ENCODE measurements at regions not wholly inside any gene's neighbourhood (a gene's known extent, or its start where the extent isn't known, plus 50 kb on each side); places are given as distances from the start of the nearest gene placed in this dataset.

GRCh38 chr20:12638633-12639312, 370.0 kb upstream of the SPTLC3 start:
- DNase-seq (ENCODE audit: low read depth in 1 of 2, low spot score in 1 of 2): no peak
- no peak overlapping the region for H3K27ac ChIP-seq (replicated peaks)
- H3K4me3 ChIP-seq (replicated peaks; ENCODE audit: insufficient read depth, low read length): no peak overlapping the region
- TF ChIP-seq, protein P1, sequence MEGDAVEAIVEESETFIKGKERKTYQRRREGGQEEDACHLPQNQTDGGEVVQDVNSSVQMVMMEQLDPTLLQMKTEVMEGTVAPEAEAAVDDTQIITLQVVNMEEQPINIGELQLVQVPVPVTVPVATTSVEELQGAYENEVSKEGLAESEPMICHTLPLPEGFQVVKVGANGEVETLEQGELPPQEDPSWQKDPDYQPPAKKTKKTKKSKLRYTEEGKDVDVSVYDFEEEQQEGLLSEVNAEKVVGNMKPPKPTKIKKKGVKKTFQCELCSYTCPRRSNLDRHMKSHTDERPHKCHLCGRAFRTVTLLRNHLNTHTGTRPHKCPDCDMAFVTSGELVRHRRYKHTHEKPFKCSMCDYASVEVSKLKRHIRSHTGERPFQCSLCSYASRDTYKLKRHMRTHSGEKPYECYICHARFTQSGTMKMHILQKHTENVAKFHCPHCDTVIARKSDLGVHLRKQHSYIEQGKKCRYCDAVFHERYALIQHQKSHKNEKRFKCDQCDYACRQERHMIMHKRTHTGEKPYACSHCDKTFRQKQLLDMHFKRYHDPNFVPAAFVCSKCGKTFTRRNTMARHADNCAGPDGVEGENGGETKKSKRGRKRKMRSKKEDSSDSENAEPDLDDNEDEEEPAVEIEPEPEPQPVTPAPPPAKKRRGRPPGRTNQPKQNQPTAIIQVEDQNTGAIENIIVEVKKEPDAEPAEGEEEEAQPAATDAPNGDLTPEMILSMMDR (IDR thresholded peaks at IDR 0.05; ENCODE audit: insufficient read depth, low read length): no peak
- no peak for TF ChIP-seq POLR2AphosphoS5 (IDR thresholded peaks at IDR 0.05; ENCODE audit: low read depth)
- TF ChIP-seq, protein P2, sequence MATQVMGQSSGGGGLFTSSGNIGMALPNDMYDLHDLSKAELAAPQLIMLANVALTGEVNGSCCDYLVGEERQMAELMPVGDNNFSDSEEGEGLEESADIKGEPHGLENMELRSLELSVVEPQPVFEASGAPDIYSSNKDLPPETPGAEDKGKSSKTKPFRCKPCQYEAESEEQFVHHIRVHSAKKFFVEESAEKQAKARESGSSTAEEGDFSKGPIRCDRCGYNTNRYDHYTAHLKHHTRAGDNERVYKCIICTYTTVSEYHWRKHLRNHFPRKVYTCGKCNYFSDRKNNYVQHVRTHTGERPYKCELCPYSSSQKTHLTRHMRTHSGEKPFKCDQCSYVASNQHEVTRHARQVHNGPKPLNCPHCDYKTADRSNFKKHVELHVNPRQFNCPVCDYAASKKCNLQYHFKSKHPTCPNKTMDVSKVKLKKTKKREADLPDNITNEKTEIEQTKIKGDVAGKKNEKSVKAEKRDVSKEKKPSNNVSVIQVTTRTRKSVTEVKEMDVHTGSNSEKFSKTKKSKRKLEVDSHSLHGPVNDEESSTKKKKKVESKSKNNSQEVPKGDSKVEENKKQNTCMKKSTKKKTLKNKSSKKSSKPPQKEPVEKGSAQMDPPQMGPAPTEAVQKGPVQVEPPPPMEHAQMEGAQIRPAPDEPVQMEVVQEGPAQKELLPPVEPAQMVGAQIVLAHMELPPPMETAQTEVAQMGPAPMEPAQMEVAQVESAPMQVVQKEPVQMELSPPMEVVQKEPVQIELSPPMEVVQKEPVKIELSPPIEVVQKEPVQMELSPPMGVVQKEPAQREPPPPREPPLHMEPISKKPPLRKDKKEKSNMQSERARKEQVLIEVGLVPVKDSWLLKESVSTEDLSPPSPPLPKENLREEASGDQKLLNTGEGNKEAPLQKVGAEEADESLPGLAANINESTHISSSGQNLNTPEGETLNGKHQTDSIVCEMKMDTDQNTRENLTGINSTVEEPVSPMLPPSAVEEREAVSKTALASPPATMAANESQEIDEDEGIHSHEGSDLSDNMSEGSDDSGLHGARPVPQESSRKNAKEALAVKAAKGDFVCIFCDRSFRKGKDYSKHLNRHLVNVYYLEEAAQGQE (IDR thresholded peaks at IDR 0.05; ENCODE audit: insufficient replicate concordance, low read depth): no peak
- no peak for TF ChIP-seq GABPA (IDR thresholded peaks at IDR 0.05; ENCODE audit: low read depth)
- TF ChIP-seq SPI1 (IDR thresholded peaks at IDR 0.05; ENCODE audit: borderline replicate concordance, low read depth): no peak
- no peaks in the 10 kb centered on the region for H3K27me3 ChIP-seq (ENCODE audit: insufficient read depth, poor library complexity, severe bottlenecking)

DNA sequence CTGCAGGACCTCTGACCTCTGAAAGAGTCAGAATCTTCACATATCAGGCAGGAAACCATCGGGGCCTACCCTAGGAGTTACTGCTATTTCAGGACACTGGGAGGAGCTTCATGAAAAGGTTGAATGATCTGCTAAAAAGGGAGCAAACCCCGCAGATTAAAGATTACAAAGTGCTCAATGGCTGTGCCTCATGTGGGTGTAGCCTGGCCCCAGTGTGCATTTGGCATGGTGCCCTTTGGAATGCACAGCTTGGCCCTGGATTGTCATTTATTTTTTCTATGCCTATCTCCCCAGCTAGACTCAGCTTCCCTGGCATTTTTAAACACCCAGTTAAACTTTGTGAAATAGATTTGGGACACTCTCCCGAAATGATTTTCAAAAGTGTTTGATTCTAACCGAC, 368.5 kb upstream of the SPTLC3 start:
- DNase-seq (ENCODE audit: low read depth in 1 of 2, low spot score in 1 of 2): no peak
- TF ChIP-seq GABPA (IDR thresholded peaks at IDR 0.05; ENCODE audit: low read depth): no peak
- TF ChIP-seq, protein P1 (IDR thresholded peaks at IDR 0.05; ENCODE audit: insufficient read depth, low read length): no peak
- no peak for TF ChIP-seq POLR2AphosphoS5 (IDR thresholded peaks at IDR 0.05; ENCODE audit: low read depth)
- TF ChIP-seq, protein P2 (IDR thresholded peaks at IDR 0.05; ENCODE audit: insufficient replicate concordance, low read depth): no peak
- no peak for TF ChIP-seq SPI1 (IDR thresholded peaks at IDR 0.05; ENCODE audit: borderline replicate concordance, low read depth)
- Histone ChIP-seq H3K27me3 (ENCODE audit: insufficient read depth, poor library complexity, severe bottlenecking) (no peaks in the 10 kb centered on the region), H3K4me3 (replicated peaks; ENCODE audit: insufficient read depth, low read length) (no peak overlapping the region), H3K27ac (replicated peaks) (no peak overlapping the region)

GRCh38 chr20:12641619-12642018, 367.2 kb upstream of the SPTLC3 start:
- Histone ChIP-seq H3K27me3 (ENCODE audit: insufficient read depth, poor library complexity, severe bottlenecking) (no peaks in the 10 kb centered on the region), H3K4me3 (replicated peaks; ENCODE audit: insufficient read depth, low read length) (no peak overlapping the region), H3K27ac (replicated peaks) (no peak overlapping the region)
- DNase-seq (ENCODE audit: low read depth in 1 of 2, low spot score in 1 of 2): no peak
- TF ChIP-seq SPI1 (IDR thresholded peaks at IDR 0.05; ENCODE audit: borderline replicate concordance, low read depth) (no peak), GABPA (IDR thresholded peaks at IDR 0.05; ENCODE audit: low read depth) (no peak), POLR2AphosphoS5 (IDR thresholded peaks at IDR 0.05; ENCODE audit: low read depth) (no peak)
- TF ChIP-seq, protein P2 (IDR thresholded peaks at IDR 0.05; ENCODE audit: insufficient replicate concordance, low read depth): no peak
- TF ChIP-seq, protein P1 (IDR thresholded peaks at IDR 0.05; ENCODE audit: insufficient read depth, low read length): no peak

Data from HL-60 (cell line).